GM11168 (cell line): ENCODE measurements at regions not wholly inside any gene's neighbourhood (a gene's known extent, or its start where the extent isn't known, plus 50 kb on each side); places are given as distances from the start of the nearest gene placed in this dataset.
"Not testable (repeated sequence)": the region's sequence is repeated elsewhere in the genome, so short reads cannot be mapped to it uniquely, and the experiment has no call there.

ENCODE experiments used
- in situ Hi-C: fragments of 300-500 bp; cut with MboI; formaldehyde crosslinking; loops from one replicate; pipeline ENCODE4 v1.12.0; 2022; ENCODE audit warnings: low sequenced_read_pairs; ENCODE audit not compliant: unreplicated experiment

- in situ Hi-C loops: no loop called here
These were observed 50.1 kb upstream of the ACSL4 start for GRCh38 chrX:109782994-109783700.

GRCh38 chrX:109783701-109784079 lies 50.6 kb upstream of the ACSL4 start:
- in situ Hi-C loops: no loop called here

- in situ Hi-C loops: no loop called here
These were observed 52.0 kb upstream of the ACSL4 start for GRCh38 chrX:109785053-109785452.

- in situ Hi-C loops: not testable (repeated sequence)
These were observed 57.5 kb upstream of the ACSL4 start for GRCh38 chrX:109790511-109790910.

- in situ Hi-C loops: no loop called here
These were observed 60.1 kb upstream of the ACSL4 start for GRCh38 chrX:109793191-109793590.

- in situ Hi-C loops: no loop called here
These were observed 62.6 kb upstream of the ACSL4 start for GRCh38 chrX:109795682-109796081.

- in situ Hi-C loops: no loop called here
These were observed 64.4 kb upstream of the ACSL4 start for GRCh38 chrX:109797311-109797975.

- in situ Hi-C loops: no loop called here
These were observed 79.2 kb upstream of the ACSL4 start for GRCh38 chrX:109812236-109812635.

GRCh38 chrX:109813236-109813635 lies 80.2 kb upstream of the ACSL4 start:
- in situ Hi-C loops: no loop called here

GRCh38 chrX:109818976-109819375 lies 85.9 kb upstream of the ACSL4 start:
- in situ Hi-C loops: no loop called here

GRCh38 chrX:109822861-109823260 lies 89.8 kb upstream of the ACSL4 start:
- in situ Hi-C loops: no loop called here

GRCh38 chrX:109826954-109827708 lies 94.1 kb upstream of the ACSL4 start:
- in situ Hi-C loops: no loop called here

GRCh38 chrX:109827772-109828171 lies 94.7 kb upstream of the ACSL4 start:
- in situ Hi-C loops: no loop called here

GRCh38 chrX:109830157-109830703 lies 97.2 kb upstream of the ACSL4 start:
- in situ Hi-C loops: no loop called here

GRCh38 chrX:109830704-109831206 lies 97.7 kb upstream of the ACSL4 start:
- in situ Hi-C loops: no loop called here

GRCh38 chrX:109831326-109831985 lies 98.4 kb upstream of the ACSL4 start:
- in situ Hi-C loops: no loop called here

- in situ Hi-C loops: no loop called here
These were observed 106.9 kb upstream of the ACSL4 start for GRCh38 chrX:109839694-109840567.

- in situ Hi-C loops: no loop called here
These were observed 107.5 kb upstream of the ACSL4 start for GRCh38 chrX:109840585-109840984.

- in situ Hi-C loops: no loop called here
These were observed 108.2 kb upstream of the ACSL4 start for GRCh38 chrX:109841257-109841656.
